HFF-Myc (cell line): ENCODE measurements at regions not wholly inside any gene's neighbourhood (a gene's known extent, or its start where the extent isn't known, plus 50 kb on each side); places are given as distances from the start of the nearest gene placed in this dataset.
A peak's percentile ranks its signal among the peaks of the same experiment; 100 is the strongest.

ENCODE experiments used
- DNase-seq: peaks from one replicate; pipeline ENCODE4 v3.0.0-alpha.2; 2011; ENCODE audit warnings: low read depth; ENCODE audit errors: extremely low read depth
- H3K4me3 ChIP-seq: replicated peaks from 2 replicates; pipeline ENCODE4 v1.5.1; 2011; ENCODE audit warnings: low read depth, mild to moderate bottlenecking, control low read depth, low read length
- CTCF ChIP-seq: IDR thresholded peaks from 2 replicates; pipeline ENCODE4 v1.5.1; 2012; ENCODE audit warnings: mild to moderate bottlenecking, low read depth, low read length, control low read depth; ENCODE audit errors: missing control alignments

DNA sequence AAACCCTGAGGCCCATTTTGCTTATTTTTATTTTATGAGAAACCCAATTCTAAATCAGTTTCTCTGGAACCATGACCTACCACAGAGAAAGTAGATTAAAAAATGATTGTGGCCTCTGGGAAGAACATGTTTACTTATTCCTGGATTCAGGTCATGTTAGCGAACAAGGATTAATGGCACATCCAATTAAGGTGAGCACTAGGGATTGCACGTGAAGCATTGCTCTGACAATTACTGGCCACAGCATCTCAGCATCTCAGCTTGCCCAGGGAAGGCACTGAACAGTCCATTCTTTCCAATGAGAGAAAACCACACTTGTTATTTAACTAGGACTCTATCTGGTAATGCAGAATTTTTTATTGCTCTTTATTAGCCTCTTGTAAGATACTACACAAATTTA is 119.8 kb downstream of the ZNF330 start:
- no peak overlapping the region for H3K4me3 ChIP-seq
- no peak for TF ChIP-seq CTCF
- no peak for DNase-seq

DNA sequence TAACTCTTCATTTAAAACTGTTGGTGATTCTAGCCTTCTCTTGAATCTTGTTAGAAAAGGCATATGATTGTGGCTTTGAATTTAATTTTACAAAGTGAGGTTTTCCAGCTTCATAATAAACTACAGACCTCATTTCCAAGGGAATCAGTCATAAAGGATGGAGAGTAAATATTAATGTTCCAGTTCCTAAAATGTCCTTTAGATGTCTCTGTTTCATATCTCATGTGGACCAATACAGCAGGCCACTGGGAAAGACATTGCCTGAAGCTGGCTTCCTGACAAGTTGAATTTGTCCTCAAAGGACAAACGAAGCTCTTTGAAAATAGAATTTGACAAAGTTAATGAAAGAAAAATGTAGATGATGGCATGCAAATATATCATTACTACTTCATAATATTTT is 125.4 kb downstream of the ZNF330 start:
- no peak overlapping the region for H3K4me3 ChIP-seq
- TF ChIP-seq CTCF, result peak; percentile 48
- DNase-seq, result peak; percentile 49

- TF ChIP-seq CTCF, result no peak
- DNase-seq, result no peak
- H3K4me3 ChIP-seq, result no peak overlapping the region
Observed at GRCh38 chr4:141347684-141348083, 127.0 kb downstream of the ZNF330 start.

DNA sequence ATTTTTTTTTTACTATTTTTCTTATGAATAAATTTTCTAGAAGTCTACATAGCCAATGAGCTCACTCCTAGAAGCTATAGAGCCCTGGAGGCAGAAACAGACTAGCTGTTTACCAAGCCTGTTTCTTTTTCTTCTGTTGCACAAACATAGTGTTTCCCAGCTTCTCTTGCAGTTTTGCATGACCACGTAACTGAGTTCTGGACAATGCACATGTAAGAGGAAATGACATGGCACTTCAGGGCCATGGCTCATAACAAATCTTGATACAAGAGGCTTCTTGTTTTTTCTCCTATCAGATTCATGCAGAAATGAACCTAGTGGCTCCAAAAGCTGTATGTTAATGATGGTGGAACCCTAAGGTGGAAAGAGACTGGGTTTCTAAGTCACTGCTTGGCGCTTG is 127.4 kb downstream of the ZNF330 start:
- no peak for DNase-seq
- no peak overlapping the region for H3K4me3 ChIP-seq
- TF ChIP-seq CTCF, result no peak

GRCh38 chr4:141348573-141348972 is 127.9 kb downstream of the ZNF330 start:
- DNase-seq, result no peak
- TF ChIP-seq CTCF, result no peak
- H3K4me3 ChIP-seq, result no peak overlapping the region

- DNase-seq, result no peak
- no peak overlapping the region for H3K4me3 ChIP-seq
- TF ChIP-seq CTCF, result no peak
Observed at GRCh38 chr4:141349236-141349635, 128.5 kb downstream of the ZNF330 start.

GRCh38 chr4:141350122-141350905 is 129.6 kb downstream of the ZNF330 start:
- no peak overlapping the region for H3K4me3 ChIP-seq
- TF ChIP-seq CTCF, result no peak
- peak; percentile 66 for DNase-seq
